Fibroblast of upper back skin (primary cell): ENCODE measurements at regions not wholly inside any gene's neighbourhood (a gene's known extent, or its start where the extent isn't known, plus 50 kb on each side); places are given as distances from the start of the nearest gene placed in this dataset.

Source experiments
- DNase-seq: peaks from one replicate; pipeline ENCODE4 v3.0.0-alpha.2; 2013

- peak; percentile 85 for DNase-seq
Observed at GRCh38 chr6:113271437-113271836, 585.7 kb upstream of the MARCKS start.

GRCh38 chr6:113276601-113277000 lies 580.5 kb upstream of the MARCKS start:
- no peak for DNase-seq

GRCh38 chr6:113277111-113277510 lies 580.0 kb upstream of the MARCKS start:
- no peak for DNase-seq

- peak; percentile 87 for DNase-seq
Observed at GRCh38 chr6:113281014-113281413, 576.1 kb upstream of the MARCKS start.

- peak; percentile 37 for DNase-seq
Observed at GRCh38 chr6:113281431-113281830, 575.7 kb upstream of the MARCKS start.

GRCh38 chr6:113287396-113287795 lies 569.7 kb upstream of the MARCKS start:
- no peak for DNase-seq

- no peak for DNase-seq
Observed at GRCh38 chr6:113288409-113288808, 568.7 kb upstream of the MARCKS start.

GRCh38 chr6:113289166-113289565 lies 568.0 kb upstream of the MARCKS start:
- no peak for DNase-seq

GRCh38 chr6:113290684-113291083 lies 566.5 kb upstream of the MARCKS start:
- no peak for DNase-seq

GRCh38 chr6:113291751-113292445 lies 565.2 kb upstream of the MARCKS start:
- DNase-seq, result peak; percentile 59

- peak; percentile 69 for DNase-seq
Observed at GRCh38 chr6:113292646-113293422, 564.3 kb upstream of the MARCKS start.

GRCh38 chr6:113293423-113293740 lies 563.8 kb upstream of the MARCKS start:
- no peak for DNase-seq

GRCh38 chr6:113299531-113299930 lies 557.6 kb upstream of the MARCKS start:
- peak; percentile 49 for DNase-seq

GRCh38 chr6:113301651-113302050 lies 555.5 kb upstream of the MARCKS start:
- no peak for DNase-seq

- peak; percentile 80 for DNase-seq
Observed at GRCh38 chr6:113304116-113304515, 553.0 kb upstream of the MARCKS start.

- DNase-seq, result no peak
Observed at GRCh38 chr6:113306552-113307145, 550.5 kb upstream of the MARCKS start.

GRCh38 chr6:113308266-113308665 lies 548.9 kb upstream of the MARCKS start:
- DNase-seq, result no peak

GRCh38 chr6:113313841-113314240 lies 543.3 kb upstream of the MARCKS start:
- DNase-seq, result no peak

- DNase-seq, result peak; percentile 78
Observed at GRCh38 chr6:113315165-113315564, 542.0 kb upstream of the MARCKS start.

GRCh38 chr6:113315879-113316278 lies 541.3 kb upstream of the MARCKS start:
- DNase-seq, result no peak

GRCh38 chr6:113317442-113317841 lies 539.7 kb upstream of the MARCKS start:
- DNase-seq, result no peak

GRCh38 chr6:113317891-113318574 lies 539.1 kb upstream of the MARCKS start:
- DNase-seq, result no peak

- DNase-seq, result no peak
Observed at GRCh38 chr6:113318575-113318917, 538.6 kb upstream of the MARCKS start.

GRCh38 chr6:113320653-113321052 lies 536.5 kb upstream of the MARCKS start:
- no peak for DNase-seq
